HepG2 (cell line): ENCODE measurements at regions not wholly inside any gene's neighbourhood (a gene's known extent, or its start where the extent isn't known, plus 50 kb on each side); places are given as distances from the start of the nearest gene placed in this dataset.

ENCODE experiments used
- ATAC-seq: fragments of 200-7000 bp; cut with Tn5 transposase; 3 replicates; pipeline ENCODE4 v1.9.1; 2020; ENCODE audit warnings: mild to moderate bottlenecking, moderate library complexity
- BruUV-seq: library from RNA; stranded (reverse); fragments of 400-500 nt; replicated peaks from 2 replicates; lab custom pipeline; 2021; lab: Mats Ljungman, UMichigan
- CTCF ChIA-PET: fragments of 300-600 bp; formaldehyde crosslinking; extraction: SDS; loops from one replicate; lab custom pipeline; 2021; ENCODE audit warnings: low total read pairs, inconsistent platforms, low intra/inter-chr PET ratio; lab: Yijun Ruan, JAX
- POLR2A ChIA-PET: fragments of 350-600 bp; sonication (Branson Sonifier 250); formaldehyde crosslinking; loops from one replicate; lab custom pipeline; 2020; ENCODE audit warnings: antibody characterized with exemption, inconsistent platforms; lab: Yijun Ruan, JAX
- DNase-seq: peaks from one replicate; pipeline ENCODE4 v3.0.0-alpha.2; 2015; ENCODE audit warnings: low spot score
- FAIRE-seq: peaks from 3 replicates; lab custom pipeline; 2011; peaks lifted over from hg19 to GRCh38; lab: Jason Lieb, UNC
- H2AFZ ChIP-seq: one replicate; pipeline ENCODE4 v1.6.1; 2011; ENCODE audit warnings: low read length, inconsistent platforms
- H3K27ac ChIP-seq: fragments of 300-600 bp; 3 replicates; pipeline ENCODE4 v1.8.0; 2011; ENCODE audit warnings: mixed run types, mild to moderate bottlenecking, mixed read lengths, low read length, inconsistent platforms; ENCODE audit not compliant: insufficient read depth; ENCODE audit errors: extremely low read length
- H3K27me3 ChIP-seq, 2 experiments: fragments of 200-600 bp in 1 of 2; 2 replicates in 1 of 2; 3 replicates in 1 of 2; pipeline versions ENCODE4 v1.6.0 to v1.8.0; 2011; ENCODE audit warnings: low read length in 2 of 2, mild to moderate bottlenecking in 2 of 2, moderate library complexity in 2 of 2, inconsistent platforms in 1 of 2; ENCODE audit not compliant: insufficient read depth in 2 of 2, control insufficient read depth in 1 of 2
- H3K36me3 ChIP-seq, 2 experiments: fragments of 200-600 bp in 1 of 2; replicated peaks in 1 of 2; 2 replicates in 1 of 2; 3 replicates in 1 of 2; pipeline versions ENCODE4 v1.5.1 to v1.8.0; 2011; ENCODE audit warnings: low read length in 2 of 2, inconsistent platforms in 1 of 2; ENCODE audit not compliant: insufficient read depth in 2 of 2, control insufficient read depth in 1 of 2
- H3K4me1 ChIP-seq: 2 replicates; pipeline ENCODE4 v1.5.1; 2012; ENCODE audit warnings: low read length, inconsistent platforms; ENCODE audit not compliant: insufficient read depth
- H3K4me2 ChIP-seq: 2 replicates; pipeline ENCODE4 v1.6.0; 2011; ENCODE audit warnings: low read depth, low read length, inconsistent platforms
- H3K4me3 ChIP-seq, 3 experiments: fragments of 200-600 bp in 1 of 3; sonication (generic), shearing (Covaris generic) in 1 of 3; replicated peaks in 1 of 3; 2 replicates each; pipeline ENCODE4 v1.5.1; 2011 to 2016; ENCODE audit warnings: low read length in 3 of 3, inconsistent platforms in 2 of 3, low read depth in 2 of 3, mild to moderate bottlenecking in 2 of 3, control low read depth in 1 of 3, mixed read lengths in 1 of 3; ENCODE audit not compliant: insufficient read depth in 1 of 3
- H3K79me2 ChIP-seq: one replicate; pipeline ENCODE4 v1.6.1; 2011; ENCODE audit warnings: low read length, inconsistent platforms; ENCODE audit not compliant: insufficient read depth
- H3K9ac ChIP-seq: 2 replicates; pipeline ENCODE4 v1.6.0; 2011; ENCODE audit warnings: mild to moderate bottlenecking, low read depth, low read length, inconsistent platforms; ENCODE audit not compliant: insufficient read depth
- H3K9me3 ChIP-seq: 2 replicates; pipeline ENCODE4 v1.5.1; 2012; ENCODE audit warnings: mild to moderate bottlenecking, low read length
- H4K20me1 ChIP-seq: 2 replicates; pipeline ENCODE4 v1.6.0; 2011; ENCODE audit warnings: inconsistent platforms, mild to moderate bottlenecking, low read length, moderate library complexity; ENCODE audit not compliant: insufficient read depth
- ELF4 ChIP-seq: sonication (generic); formaldehyde crosslinking; IDR thresholded peaks from 2 replicates; pipeline ENCODE4 v1.5.0; 2020; ENCODE audit warnings: missing genetic modification reagents, mild to moderate bottlenecking, moderate library complexity, borderline replicate concordance
- FOXA3 ChIP-seq: IDR thresholded peaks from 2 replicates; pipeline ENCODE4 v1.6.1; 2016; ENCODE audit warnings: missing genetic modification reagents, missing compliant biosample characterization
- FOXM1 ChIP-seq: sonication (generic); formaldehyde crosslinking; IDR thresholded peaks from 2 replicates; pipeline ENCODE4 v1.5.0; 2020; ENCODE audit warnings: missing genetic modification reagents
- NFKBIZ ChIP-seq: IDR thresholded peaks from 2 replicates; pipeline ENCODE4 v1.6.1; 2018; ENCODE audit warnings: missing genetic modification reagents, missing compliant biosample characterization
- PAX8 ChIP-seq: sonication (generic); formaldehyde crosslinking; IDR thresholded peaks from 2 replicates; pipeline ENCODE4 v1.8.0; 2022; ENCODE audit warnings: mild to moderate bottlenecking, missing genetic modification reagents, borderline replicate concordance
- WIZ ChIP-seq: sonication (generic); formaldehyde crosslinking; IDR thresholded peaks from 2 replicates; pipeline ENCODE4 v1.5.1; 2020; ENCODE audit warnings: mild to moderate bottlenecking, missing genetic modification reagents
- ZBTB38 ChIP-seq: sonication (generic); formaldehyde crosslinking; IDR thresholded peaks from 2 replicates; pipeline ENCODE4 v1.5.1; 2020; ENCODE audit warnings: mild to moderate bottlenecking, missing genetic modification reagents
- ZFX ChIP-seq: sonication (generic); formaldehyde crosslinking; IDR thresholded peaks from 2 replicates; pipeline ENCODE4 v1.4.0; 2020; ENCODE audit warnings: mild to moderate bottlenecking, low read depth, missing genetic modification reagents, moderate library complexity
- ZKSCAN5 ChIP-seq: sonication (generic); formaldehyde crosslinking; IDR thresholded peaks from 2 replicates; pipeline ENCODE4 v1.5.1; 2020; ENCODE audit warnings: mild to moderate bottlenecking, missing genetic modification reagents
- ZNF30 ChIP-seq: sonication (generic); formaldehyde crosslinking; IDR thresholded peaks from 2 replicates; pipeline ENCODE4 v1.5.0; 2020; ENCODE audit warnings: mild to moderate bottlenecking, missing genetic modification reagents
- ZNF777 ChIP-seq: sonication (generic); formaldehyde crosslinking; IDR thresholded peaks from 2 replicates; pipeline ENCODE4 v1.4.0; 2020; ENCODE audit warnings: missing genetic modification reagents
- WGBS: methylation state at CpG from one replicate; pipeline ENCODE4 v1.1.6; 2017; ENCODE audit warnings: low lambda C conversion rate; 5-methylcytosine and 5-hydroxymethylcytosine counted together
- in situ Hi-C: cut with HindIII; loops from 2 replicates; pipeline ENCODE4 v1.10.0; 2017; ENCODE audit warnings: low pct_unique_long_range_greater_than_20kb; ENCODE audit not compliant: extremely low pct_ligation_motif_present
- intact Hi-C: fragments of 100-400 bp; cut with micrococcal nuclease; formaldehyde crosslinking; loops from one replicate; pipeline ENCODE4 v1.10.0; 2022; ENCODE audit not compliant: unreplicated experiment
- TF ChIP-seq, protein P1 (sequence below): sonication (generic); formaldehyde crosslinking; IDR thresholded peaks from 2 replicates; pipeline ENCODE4 v1.9.0; 2021; ENCODE audit warnings: missing genetic modification reagents, borderline replicate concordance
- TF ChIP-seq, protein P2 (sequence below): sonication (generic); formaldehyde crosslinking; IDR thresholded peaks from 2 replicates; pipeline ENCODE4 v1.4.0; 2020; ENCODE audit warnings: missing genetic modification reagents, mild to moderate bottlenecking, borderline replicate concordance
- TF ChIP-seq, protein P3 (sequence below): sonication (generic); formaldehyde crosslinking; IDR thresholded peaks from 2 replicates; pipeline ENCODE4 v1.4.0; 2020; ENCODE audit warnings: missing genetic modification reagents, borderline replicate concordance

DNA sequence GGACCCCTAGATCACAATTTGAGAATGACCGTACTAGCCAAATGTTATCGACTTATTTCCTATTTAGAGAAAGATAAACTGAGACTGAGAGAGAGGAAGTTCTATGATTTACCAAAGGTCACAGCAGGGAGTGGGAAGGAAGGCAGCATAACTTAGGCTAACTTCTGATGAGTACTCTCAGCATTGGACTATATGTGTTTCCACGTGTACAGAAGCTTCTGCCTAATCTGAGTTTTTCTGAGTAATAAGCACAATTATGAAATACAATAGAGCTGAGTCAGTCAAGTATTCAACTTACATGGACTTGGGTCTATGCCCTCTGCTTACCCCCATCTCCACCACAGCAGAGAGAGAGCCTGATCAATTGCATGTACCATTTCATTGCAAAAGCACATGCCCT, 88.1 kb upstream of the HIVEP3 start (continued):
- TF ChIP-seq WIZ (CRISPR knock-in tag) (no peak), ZKSCAN5 (CRISPR knock-in tag) (no peak)
- TF ChIP-seq, protein P1, sequence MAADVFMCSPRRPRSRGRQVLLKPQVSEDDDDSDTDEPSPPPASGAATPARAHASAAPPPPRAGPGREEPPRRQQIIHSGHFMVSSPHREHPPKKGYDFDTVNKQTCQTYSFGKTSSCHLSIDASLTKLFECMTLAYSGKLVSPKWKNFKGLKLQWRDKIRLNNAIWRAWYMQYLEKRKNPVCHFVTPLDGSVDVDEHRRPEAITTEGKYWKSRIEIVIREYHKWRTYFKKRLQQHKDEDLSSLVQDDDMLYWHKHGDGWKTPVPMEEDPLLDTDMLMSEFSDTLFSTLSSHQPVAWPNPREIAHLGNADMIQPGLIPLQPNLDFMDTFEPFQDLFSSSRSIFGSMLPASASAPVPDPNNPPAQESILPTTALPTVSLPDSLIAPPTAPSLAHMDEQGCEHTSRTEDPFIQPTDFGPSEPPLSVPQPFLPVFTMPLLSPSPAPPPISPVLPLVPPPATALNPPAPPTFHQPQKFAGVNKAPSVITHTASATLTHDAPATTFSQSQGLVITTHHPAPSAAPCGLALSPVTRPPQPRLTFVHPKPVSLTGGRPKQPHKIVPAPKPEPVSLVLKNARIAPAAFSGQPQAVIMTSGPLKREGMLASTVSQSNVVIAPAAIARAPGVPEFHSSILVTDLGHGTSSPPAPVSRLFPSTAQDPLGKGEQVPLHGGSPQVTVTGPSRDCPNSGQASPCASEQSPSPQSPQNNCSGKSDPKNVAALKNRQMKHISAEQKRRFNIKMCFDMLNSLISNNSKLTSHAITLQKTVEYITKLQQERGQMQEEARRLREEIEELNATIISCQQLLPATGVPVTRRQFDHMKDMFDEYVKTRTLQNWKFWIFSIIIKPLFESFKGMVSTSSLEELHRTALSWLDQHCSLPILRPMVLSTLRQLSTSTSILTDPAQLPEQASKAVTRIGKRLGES (CRISPR knock-in tag): no peak

DNA sequence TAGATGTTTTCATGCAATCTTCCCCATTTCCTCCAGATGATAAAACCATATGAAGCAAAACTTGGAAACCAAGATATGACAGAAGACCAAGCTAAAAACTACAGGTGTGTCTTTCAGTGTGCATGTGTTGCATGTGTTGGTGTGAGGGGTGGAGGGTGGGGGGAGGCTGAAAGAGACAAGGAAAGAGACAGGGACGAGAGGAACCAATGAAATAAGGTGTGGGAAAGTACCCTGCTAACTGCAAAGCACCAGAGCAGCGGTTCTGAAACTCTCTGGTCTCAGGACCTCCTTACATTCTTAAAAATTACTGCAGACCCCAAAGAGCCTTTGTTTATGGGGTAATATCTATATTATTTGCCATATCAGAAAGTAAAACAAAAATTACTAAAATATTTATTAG, 87.4 kb upstream of the HIVEP3 start:
- DNase-seq: no peak
- TF ChIP-seq ZNF30: no peak
- no peak for TF ChIP-seq ZBTB38 (CRISPR knock-in tag)
- no peak for TF ChIP-seq FOXA3 (CRISPR knock-in tag)
- TF ChIP-seq ELF4 (CRISPR knock-in tag): no peak
- TF ChIP-seq, protein P2, sequence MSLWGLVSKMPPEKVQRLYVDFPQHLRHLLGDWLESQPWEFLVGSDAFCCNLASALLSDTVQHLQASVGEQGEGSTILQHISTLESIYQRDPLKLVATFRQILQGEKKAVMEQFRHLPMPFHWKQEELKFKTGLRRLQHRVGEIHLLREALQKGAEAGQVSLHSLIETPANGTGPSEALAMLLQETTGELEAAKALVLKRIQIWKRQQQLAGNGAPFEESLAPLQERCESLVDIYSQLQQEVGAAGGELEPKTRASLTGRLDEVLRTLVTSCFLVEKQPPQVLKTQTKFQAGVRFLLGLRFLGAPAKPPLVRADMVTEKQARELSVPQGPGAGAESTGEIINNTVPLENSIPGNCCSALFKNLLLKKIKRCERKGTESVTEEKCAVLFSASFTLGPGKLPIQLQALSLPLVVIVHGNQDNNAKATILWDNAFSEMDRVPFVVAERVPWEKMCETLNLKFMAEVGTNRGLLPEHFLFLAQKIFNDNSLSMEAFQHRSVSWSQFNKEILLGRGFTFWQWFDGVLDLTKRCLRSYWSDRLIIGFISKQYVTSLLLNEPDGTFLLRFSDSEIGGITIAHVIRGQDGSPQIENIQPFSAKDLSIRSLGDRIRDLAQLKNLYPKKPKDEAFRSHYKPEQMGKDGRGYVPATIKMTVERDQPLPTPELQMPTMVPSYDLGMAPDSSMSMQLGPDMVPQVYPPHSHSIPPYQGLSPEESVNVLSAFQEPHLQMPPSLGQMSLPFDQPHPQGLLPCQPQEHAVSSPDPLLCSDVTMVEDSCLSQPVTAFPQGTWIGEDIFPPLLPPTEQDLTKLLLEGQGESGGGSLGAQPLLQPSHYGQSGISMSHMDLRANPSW (CRISPR knock-in tag): no peak
- TF ChIP-seq ZNF777 (CRISPR knock-in tag): no peak
- no peak for TF ChIP-seq NFKBIZ (CRISPR knock-in tag)
- TF ChIP-seq, protein P3, sequence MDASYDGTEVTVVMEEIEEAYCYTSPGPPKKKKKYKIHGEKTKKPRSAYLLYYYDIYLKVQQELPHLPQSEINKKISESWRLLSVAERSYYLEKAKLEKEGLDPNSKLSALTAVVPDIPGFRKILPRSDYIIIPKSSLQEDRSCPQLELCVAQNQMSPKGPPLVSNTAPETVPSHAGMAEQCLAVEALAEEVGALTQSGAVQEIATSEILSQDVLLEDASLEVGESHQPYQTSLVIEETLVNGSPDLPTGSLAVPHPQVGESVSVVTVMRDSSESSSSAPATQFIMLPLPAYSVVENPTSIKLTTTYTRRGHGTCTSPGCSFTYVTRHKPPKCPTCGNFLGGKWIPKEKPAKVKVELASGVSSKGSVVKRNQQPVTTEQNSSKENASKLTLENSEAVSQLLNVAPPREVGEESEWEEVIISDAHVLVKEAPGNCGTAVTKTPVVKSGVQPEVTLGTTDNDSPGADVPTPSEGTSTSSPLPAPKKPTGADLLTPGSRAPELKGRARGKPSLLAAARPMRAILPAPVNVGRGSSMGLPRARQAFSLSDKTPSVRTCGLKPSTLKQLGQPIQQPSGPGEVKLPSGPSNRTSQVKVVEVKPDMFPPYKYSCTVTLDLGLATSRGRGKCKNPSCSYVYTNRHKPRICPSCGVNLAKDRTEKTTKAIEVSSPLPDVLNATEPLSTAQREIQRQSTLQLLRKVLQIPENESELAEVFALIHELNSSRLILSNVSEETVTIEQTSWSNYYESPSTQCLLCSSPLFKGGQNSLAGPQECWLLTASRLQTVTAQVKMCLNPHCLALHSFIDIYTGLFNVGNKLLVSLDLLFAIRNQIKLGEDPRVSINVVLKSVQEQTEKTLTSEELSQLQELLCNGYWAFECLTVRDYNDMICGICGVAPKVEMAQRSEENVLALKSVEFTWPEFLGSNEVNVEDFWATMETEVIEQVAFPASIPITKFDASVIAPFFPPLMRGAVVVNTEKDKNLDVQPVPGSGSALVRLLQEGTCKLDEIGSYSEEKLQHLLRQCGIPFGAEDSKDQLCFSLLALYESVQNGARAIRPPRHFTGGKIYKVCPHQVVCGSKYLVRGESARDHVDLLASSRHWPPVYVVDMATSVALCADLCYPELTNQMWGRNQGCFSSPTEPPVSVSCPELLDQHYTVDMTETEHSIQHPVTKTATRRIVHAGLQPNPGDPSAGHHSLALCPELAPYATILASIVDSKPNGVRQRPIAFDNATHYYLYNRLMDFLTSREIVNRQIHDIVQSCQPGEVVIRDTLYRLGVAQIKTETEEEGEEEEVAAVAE: no peak
- TF ChIP-seq FOXM1 (CRISPR knock-in tag): no peak
- no peak for TF ChIP-seq ZFX (CRISPR knock-in tag)
- TF ChIP-seq PAX8 (CRISPR knock-in tag): no peak
- Histone ChIP-seq H3K4me3 (no peak overlapping the region), H3K79me2 (no peaks in the 10 kb centered on the region), H3K27me3 (no peaks in the 10 kb centered on the region), H3K9ac (no peak overlapping the region), H3K9me3 (no peaks in the 10 kb centered on the region), H3K27ac (no peak overlapping the region), H2AFZ (no peak overlapping the region), H3K36me3 (no peaks in the 10 kb centered on the region), H4K20me1 (no peaks in the 10 kb centered on the region), H3K4me2 (no peak overlapping the region), H3K4me1 (no peaks in the 10 kb centered on the region)
- WGBS: 3% methylated on average over 2 of the region's 2 CpGs
- no peak for ATAC-seq
- no peak for FAIRE-seq
- POLR2A ChIA-PET: no interaction called here
- BruUV-seq: no TSS peak
- CTCF ChIA-PET: no interaction called here
- in situ Hi-C loops (no loop called here), intact Hi-C loops (no loop called here)
